Peyer's patch (tissue), 4 donors: ENCODE measurements at regions not wholly inside any gene's neighbourhood (a gene's known extent, or its start where the extent isn't known, plus 50 kb on each side); places are given as distances from the start of the nearest gene placed in this dataset.
A peak's percentile ranks its signal among the peaks of the same experiment; 100 is the strongest.

Source experiments
- DNase-seq, 3 donors: peaks; one replicate each; pipeline ENCODE4 v3.0.0-alpha.2; 2017 to 2019
- H3K27ac ChIP-seq, 4 donors: fragments of 200-600 bp; sonication (generic); one replicate each; pipeline ENCODE4 v1.5.1; 2016 to 2019
- H3K27me3 ChIP-seq, 2 donors: fragments of 200-600 bp; sonication (generic); one replicate each; pipeline ENCODE4 v1.5.1; 2019
- H3K36me3 ChIP-seq, 3 donors: fragments of 200-600 bp; sonication (generic); one replicate each; pipeline ENCODE4 v1.5.1; 2016 to 2019
- H3K4me1 ChIP-seq, 4 donors: fragments of 200-600 bp; sonication (generic); one replicate each; pipeline ENCODE4 v1.5.1; 2016 to 2019
- H3K4me3 ChIP-seq, 4 donors: fragments of 200-600 bp; sonication (generic); 1 replicate in 3 of 4; 2 replicates in 1 of 4; pipeline ENCODE4 v1.5.1; 2016 to 2019; ENCODE audit warnings: mild to moderate bottlenecking in 1 of 4
- H3K9me3 ChIP-seq, 4 donors: fragments of 200-600 bp; sonication (generic); one replicate each; pipeline ENCODE4 v1.5.1; 2016 to 2019; ENCODE audit warnings: mild to moderate bottlenecking in 1 of 4
- CTCF ChIP-seq, 6 experiments: fragments of 450-650 bp in 4 of 6; fragments of 200-600 bp in 2 of 6; sonication (generic) in 1 of 6; IDR thresholded peaks; one replicate each; pipeline ENCODE4 v1.5.1; 2017 to 2019; ENCODE audit warnings: antibody characterized with exemption in 6 of 6, mild to moderate bottlenecking in 3 of 6, moderate library complexity in 1 of 6
- POLR2A ChIP-seq, 2 donors: fragments of 450-650 bp; IDR thresholded peaks; one replicate each; pipeline ENCODE4 v1.5.1; 2017; ENCODE audit warnings: antibody characterized with exemption in 2 of 2, mild to moderate bottlenecking in 2 of 2, moderate library complexity in 2 of 2

- TF ChIP-seq CTCF (IDR thresholded peaks at IDR 0.05) = no peak
- no peak for TF ChIP-seq POLR2A (IDR thresholded peaks at IDR 0.05)
- Histone ChIP-seq H3K36me3 (no peaks in the 10 kb centered on the region), H3K9me3 (no peaks in the 10 kb centered on the region), H3K4me3 (no peak overlapping the region), H3K27ac (no peak overlapping the region), H3K4me1 (peaks cover 0 to 8% (median 2%) of the 10 kb centered on the region in 4 donors), H3K27me3 (no peaks in the 10 kb centered on the region)
- DNase-seq = no peak
These were observed 60.7 kb upstream of the SMOX start for GRCh38 chr20:4087923-4088322.

GRCh38 chr20:4086771-4087687 lies 61.6 kb upstream of the SMOX start:
- H3K9me3 ChIP-seq = no peaks in the 10 kb centered on the region
- peak in 1 of 3 donors; percentile 25 for DNase-seq
- H3K27ac ChIP-seq = no peak overlapping the region
- H3K4me1 ChIP-seq = peaks cover 0 to 8% (median 2%) of the 10 kb centered on the region in 4 donors
- TF ChIP-seq CTCF (IDR thresholded peaks at IDR 0.05) (no peak), POLR2A (IDR thresholded peaks at IDR 0.05) (no peak)
- no peaks in the 10 kb centered on the region for H3K27me3 ChIP-seq
- H3K36me3 ChIP-seq = no peaks in the 10 kb centered on the region
- no peak overlapping the region for H3K4me3 ChIP-seq

- Histone ChIP-seq H3K9me3 (no peaks in the 10 kb centered on the region), H3K4me1 (peaks cover 0 to 8% (median 2%) of the 10 kb centered on the region in 4 donors), H3K36me3 (no peaks in the 10 kb centered on the region), H3K27ac (no peak overlapping the region), H3K4me3 (no peak overlapping the region), H3K27me3 (no peaks in the 10 kb centered on the region)
- peak in 1 of 3 donors; percentile 19 for DNase-seq
- TF ChIP-seq CTCF (IDR thresholded peaks at IDR 0.05) (no peak), POLR2A (IDR thresholded peaks at IDR 0.05) (no peak)
These were observed 63.9 kb upstream of the SMOX start for GRCh38 chr20:4084721-4085120.

GRCh38 chr20:4084096-4084495 lies 64.5 kb upstream of the SMOX start:
- H3K27ac ChIP-seq = no peak overlapping the region
- H3K4me3 ChIP-seq = no peak overlapping the region
- peaks cover 0 to 8% (median 2%) of the 10 kb centered on the region in 4 donors for H3K4me1 ChIP-seq
- no peaks in the 10 kb centered on the region for H3K36me3 ChIP-seq
- TF ChIP-seq POLR2A (IDR thresholded peaks at IDR 0.05) = no peak
- H3K27me3 ChIP-seq = no peaks in the 10 kb centered on the region
- H3K9me3 ChIP-seq = no peaks in the 10 kb centered on the region
- peak in 1 of 3 donors; percentile 31 for DNase-seq

GRCh38 chr20:4083098-4083865 lies 65.3 kb upstream of the SMOX start:
- no peak for DNase-seq
- H3K4me1 ChIP-seq = peaks cover 0 to 8% (median 2%) of the 10 kb centered on the region in 4 donors
- no peak for TF ChIP-seq CTCF (IDR thresholded peaks at IDR 0.05)
- no peak for TF ChIP-seq POLR2A (IDR thresholded peaks at IDR 0.05)
- H3K4me3 ChIP-seq = no peak overlapping the region
- no peaks in the 10 kb centered on the region for H3K9me3 ChIP-seq
- H3K27ac ChIP-seq = peak overlapping the region in 2 of 4 donors; percentile 17 to 62
- no peaks in the 10 kb centered on the region for H3K27me3 ChIP-seq
- H3K36me3 ChIP-seq = no peaks in the 10 kb centered on the region
